Activated CD4-positive, alpha-beta T cell treated with anti-CD3 and anti-CD28 coated beads, Interleukin-2, amount 10 ng/mL, durations not matched to agents 24 days and 14 days (primary cell): ENCODE measurements at regions not wholly inside any gene's neighbourhood (a gene's known extent, or its start where the extent isn't known, plus 50 kb on each side); places are given as distances from the start of the nearest gene placed in this dataset.

ENCODE experiments used
- DNase-seq: peaks from one replicate; pipeline ENCODE4 v3.0.0; 2022
- H3K27ac Mint-ChIP-seq: one replicate; pipeline ENCODE4 v1.8.0; 2022; ENCODE audit warnings: mild to moderate bottlenecking, mixed read lengths
- H3K27me3 Mint-ChIP-seq: one replicate; pipeline ENCODE4 v1.8.0; 2022; ENCODE audit warnings: mixed read lengths
- H3K36me3 Mint-ChIP-seq: one replicate; pipeline ENCODE4 v1.8.0; 2022; ENCODE audit warnings: low read depth, mild to moderate bottlenecking, mixed read lengths
- H3K4me1 Mint-ChIP-seq: one replicate; pipeline ENCODE4 v1.8.0; 2021; ENCODE audit warnings: mixed read lengths
- H3K4me3 Mint-ChIP-seq: one replicate; pipeline ENCODE4 v1.8.0; 2022; ENCODE audit warnings: mild to moderate bottlenecking, moderate library complexity, mixed read lengths
- H3K9me3 Mint-ChIP-seq: one replicate; pipeline ENCODE4 v1.8.0; 2021; ENCODE audit warnings: mixed read lengths
- intact Hi-C: fragments of 100-400 bp; cut with micrococcal nuclease; formaldehyde crosslinking; loops from one replicate; pipeline ENCODE4 v1.15.1; 2023

- no peak for DNase-seq
- no peaks in the 10 kb centered on the region for H3K4me1 Mint-ChIP-seq
- no peak overlapping the region for H3K27ac Mint-ChIP-seq
- intact Hi-C loops: no loop called here
- no peaks in the 10 kb centered on the region for H3K9me3 Mint-ChIP-seq
- no peak overlapping the region for H3K4me3 Mint-ChIP-seq
- H3K36me3 Mint-ChIP-seq: no peaks in the 10 kb centered on the region
- H3K27me3 Mint-ChIP-seq: no peaks in the 10 kb centered on the region
These were observed 397.8 kb upstream of the USP24 start for GRCh38 chr1:55612988-55613387.

DNA sequence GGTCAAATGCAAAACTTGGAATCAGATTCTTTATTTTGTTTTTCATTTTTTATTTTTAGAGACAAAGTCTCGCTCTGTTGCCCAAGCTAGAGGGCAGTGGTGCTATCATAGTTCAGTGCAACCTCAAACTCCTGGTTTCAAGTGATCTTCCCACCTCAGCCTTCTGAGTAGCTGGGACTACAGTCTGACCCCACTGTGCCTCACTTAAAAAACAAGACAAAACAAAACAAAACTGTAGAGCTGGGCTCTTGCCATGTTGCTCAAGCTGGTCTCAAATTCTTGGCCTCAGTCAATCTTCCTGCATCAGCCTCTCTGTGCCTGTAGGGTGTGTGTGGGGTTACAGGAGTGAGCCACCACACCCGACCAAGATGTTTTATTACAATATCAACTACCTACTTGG, 396.0 kb upstream of the USP24 start:
- Mint-ChIP-seq H3K27me3 (no peaks in the 10 kb centered on the region), H3K4me1 (no peaks in the 10 kb centered on the region), H3K27ac (no peak overlapping the region), H3K36me3 (no peaks in the 10 kb centered on the region), H3K4me3 (no peak overlapping the region), H3K9me3 (no peaks in the 10 kb centered on the region)
- intact Hi-C loops: no loop called here
- no peak for DNase-seq

- intact Hi-C loops: no loop called here
- H3K4me3 Mint-ChIP-seq: no peak overlapping the region
- DNase-seq: no peak
- no peaks in the 10 kb centered on the region for H3K9me3 Mint-ChIP-seq
- H3K27me3 Mint-ChIP-seq: no peaks in the 10 kb centered on the region
- no peaks in the 10 kb centered on the region for H3K4me1 Mint-ChIP-seq
- H3K36me3 Mint-ChIP-seq: no peaks in the 10 kb centered on the region
- H3K27ac Mint-ChIP-seq: no peak overlapping the region
These were observed 395.0 kb upstream of the USP24 start for GRCh38 chr1:55610203-55610602.

- intact Hi-C loops: no loop called here
- Mint-ChIP-seq H3K27ac (no peak overlapping the region), H3K9me3 (no peaks in the 10 kb centered on the region), H3K4me3 (no peak overlapping the region), H3K4me1 (no peaks in the 10 kb centered on the region), H3K27me3 (peaks cover under 1% of the 10 kb centered on the region), H3K36me3 (no peaks in the 10 kb centered on the region)
- no peak for DNase-seq
These were observed 394.5 kb upstream of the USP24 start for GRCh38 chr1:55609630-55610029.

DNA sequence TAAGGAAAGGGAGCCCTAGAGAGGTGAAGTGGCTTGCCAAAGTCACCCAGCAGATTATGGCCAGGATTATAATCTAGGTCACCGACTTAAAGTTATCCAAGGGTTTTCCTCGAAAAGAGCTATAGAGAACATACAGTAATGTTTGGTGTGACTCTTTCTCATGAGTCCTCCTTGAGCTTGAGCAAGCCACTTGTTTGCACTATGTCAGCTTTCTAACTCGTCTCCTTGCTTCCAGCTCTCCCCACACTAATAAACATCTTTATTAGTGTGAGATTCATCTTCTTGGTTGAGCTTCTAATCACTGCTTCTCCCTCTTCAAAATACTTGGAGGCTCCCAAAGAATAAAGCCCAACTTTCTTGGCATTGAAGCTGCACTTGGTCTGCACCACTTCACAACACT, 390.0 kb upstream of the USP24 start:
- H3K36me3 Mint-ChIP-seq: no peaks in the 10 kb centered on the region

DNA sequence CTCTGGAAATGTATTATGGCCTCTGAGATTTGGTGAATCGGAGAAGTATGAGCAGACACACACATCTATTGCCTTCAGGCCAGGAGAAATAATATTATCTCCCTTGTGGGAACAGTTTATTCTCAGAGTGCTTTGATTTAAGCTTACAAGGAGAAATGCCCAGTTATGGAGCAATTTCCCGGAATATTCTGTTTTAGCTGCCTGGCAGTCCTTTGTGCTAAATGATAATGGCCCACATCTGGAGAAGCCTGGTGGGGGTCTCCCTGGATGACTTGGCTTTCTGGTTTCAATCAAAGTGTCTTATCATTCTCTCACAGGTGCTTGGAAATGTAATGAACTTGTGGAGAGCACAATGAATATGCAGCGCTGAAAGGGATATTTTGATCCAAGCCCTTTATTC, 389.6 kb upstream of the USP24 start:
- intact Hi-C loops: no loop called here
- Mint-ChIP-seq H3K36me3 (no peaks in the 10 kb centered on the region), H3K4me3 (no peak overlapping the region), H3K27ac (no peak overlapping the region), H3K4me1 (no peaks in the 10 kb centered on the region), H3K27me3 (peaks cover 4% of the 10 kb centered on the region), H3K9me3 (no peaks in the 10 kb centered on the region)
- DNase-seq: no peak

More for the DNA sequence above, 390.0 kb upstream of the USP24 start:
- Mint-ChIP-seq H3K27me3 (peaks cover 4% of the 10 kb centered on the region), H3K4me3 (no peak overlapping the region), H3K4me1 (no peaks in the 10 kb centered on the region), H3K9me3 (no peaks in the 10 kb centered on the region), H3K27ac (no peak overlapping the region)
- intact Hi-C loops: no loop called here
- no peak for DNase-seq

GRCh38 chr1:55604179-55604578, 389.0 kb upstream of the USP24 start:
- no peaks in the 10 kb centered on the region for H3K36me3 Mint-ChIP-seq
- no peaks in the 10 kb centered on the region for H3K4me1 Mint-ChIP-seq
- H3K9me3 Mint-ChIP-seq: no peaks in the 10 kb centered on the region
- no peak overlapping the region for H3K4me3 Mint-ChIP-seq
- no peak for DNase-seq
- intact Hi-C loops: no loop called here
- no peak overlapping the region for H3K27ac Mint-ChIP-seq
- peaks cover 4% of the 10 kb centered on the region for H3K27me3 Mint-ChIP-seq

GRCh38 chr1:55600242-55600641, 385.1 kb upstream of the USP24 start:
- Mint-ChIP-seq H3K4me3 (no peak overlapping the region), H3K36me3 (no peaks in the 10 kb centered on the region), H3K27me3 (peaks cover 6% of the 10 kb centered on the region), H3K4me1 (no peaks in the 10 kb centered on the region), H3K27ac (no peak overlapping the region), H3K9me3 (no peaks in the 10 kb centered on the region)
- intact Hi-C loops: no loop called here
- no peak for DNase-seq

- H3K27me3 Mint-ChIP-seq: peaks cover 3% of the 10 kb centered on the region
- intact Hi-C loops: no loop called here
- H3K4me1 Mint-ChIP-seq: no peaks in the 10 kb centered on the region
- no peak overlapping the region for H3K4me3 Mint-ChIP-seq
- no peak for DNase-seq
- H3K9me3 Mint-ChIP-seq: no peaks in the 10 kb centered on the region
- H3K27ac Mint-ChIP-seq: no peak overlapping the region
- H3K36me3 Mint-ChIP-seq: no peaks in the 10 kb centered on the region
These were observed 382.7 kb upstream of the USP24 start for GRCh38 chr1:55597910-55598309.

DNA sequence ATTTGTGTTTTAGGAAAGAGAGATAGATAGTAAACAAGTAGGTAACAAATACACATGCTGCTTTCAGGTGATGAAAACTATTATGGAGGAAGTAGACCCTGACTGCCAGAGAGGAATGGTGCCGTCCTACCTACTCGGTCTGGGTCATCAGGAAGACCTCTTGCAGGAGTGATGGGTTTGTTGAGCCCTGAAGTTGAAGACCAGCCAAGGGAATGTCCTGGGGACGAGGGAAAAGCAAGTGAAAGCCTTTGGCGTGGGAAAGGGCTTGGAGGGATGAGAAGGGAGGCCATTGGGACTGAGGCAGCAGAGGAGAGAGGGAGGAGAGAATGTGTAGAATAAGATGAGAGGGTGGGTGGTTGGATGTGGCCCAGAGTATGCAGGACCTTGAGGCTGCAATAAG, 379.5 kb upstream of the USP24 start:
- H3K4me1 Mint-ChIP-seq: no peaks in the 10 kb centered on the region
- H3K27me3 Mint-ChIP-seq: peaks cover 1% of the 10 kb centered on the region
- H3K4me3 Mint-ChIP-seq: no peak overlapping the region
- no peaks in the 10 kb centered on the region for H3K36me3 Mint-ChIP-seq
- no peak for DNase-seq
- H3K9me3 Mint-ChIP-seq: no peaks in the 10 kb centered on the region
- intact Hi-C loops: no loop called here
- H3K27ac Mint-ChIP-seq: no peak overlapping the region

- H3K27me3 Mint-ChIP-seq: peaks cover 1% of the 10 kb centered on the region
- H3K9me3 Mint-ChIP-seq: no peaks in the 10 kb centered on the region
- DNase-seq: no peak
- no peaks in the 10 kb centered on the region for H3K36me3 Mint-ChIP-seq
- no peak overlapping the region for H3K4me3 Mint-ChIP-seq
- intact Hi-C loops: no loop called here
- H3K27ac Mint-ChIP-seq: no peak overlapping the region
- no peaks in the 10 kb centered on the region for H3K4me1 Mint-ChIP-seq
These were observed 378.1 kb upstream of the USP24 start for GRCh38 chr1:55593298-55593697.

GRCh38 chr1:55592122-55592521, 377.0 kb upstream of the USP24 start:
- DNase-seq: no peak
- Mint-ChIP-seq H3K27me3 (no peaks in the 10 kb centered on the region), H3K9me3 (no peaks in the 10 kb centered on the region), H3K4me3 (no peak overlapping the region), H3K4me1 (no peaks in the 10 kb centered on the region), H3K27ac (no peak overlapping the region), H3K36me3 (no peaks in the 10 kb centered on the region)
- intact Hi-C loops: no loop called here

GRCh38 chr1:55589671-55590297, 374.6 kb upstream of the USP24 start:
- Mint-ChIP-seq H3K27me3 (no peaks in the 10 kb centered on the region), H3K9me3 (no peaks in the 10 kb centered on the region), H3K27ac (no peak overlapping the region), H3K4me3 (no peak overlapping the region), H3K4me1 (no peaks in the 10 kb centered on the region), H3K36me3 (no peaks in the 10 kb centered on the region)
- intact Hi-C loops: no loop called here
- no peak for DNase-seq

- no peak overlapping the region for H3K4me3 Mint-ChIP-seq
- intact Hi-C loops: no loop called here
- no peaks in the 10 kb centered on the region for H3K36me3 Mint-ChIP-seq
- H3K27me3 Mint-ChIP-seq: no peaks in the 10 kb centered on the region
- DNase-seq: no peak
- H3K27ac Mint-ChIP-seq: no peak overlapping the region
- no peaks in the 10 kb centered on the region for H3K9me3 Mint-ChIP-seq
- H3K4me1 Mint-ChIP-seq: no peaks in the 10 kb centered on the region
These were observed 373.1 kb upstream of the USP24 start for GRCh38 chr1:55588309-55588708.

- H3K4me1 Mint-ChIP-seq: no peaks in the 10 kb centered on the region
- no peaks in the 10 kb centered on the region for H3K36me3 Mint-ChIP-seq
- H3K9me3 Mint-ChIP-seq: no peaks in the 10 kb centered on the region
- H3K4me3 Mint-ChIP-seq: no peak overlapping the region
- H3K27ac Mint-ChIP-seq: no peak overlapping the region
- intact Hi-C loops: no loop called here
- DNase-seq: no peak
- no peaks in the 10 kb centered on the region for H3K27me3 Mint-ChIP-seq
These were observed 371.6 kb upstream of the USP24 start for GRCh38 chr1:55586771-55587170.
